A673 (cell line): ENCODE measurements at regions not wholly inside any gene's neighbourhood (a gene's known extent, or its start where the extent isn't known, plus 50 kb on each side); places are given as distances from the start of the nearest gene placed in this dataset.

Experiments
- BruUV-seq: library from RNA; stranded (reverse); fragments of 400-500 nt; replicated peaks from 2 replicates; lab custom pipeline; 2021; lab: Mats Ljungman, UMichigan
- CTCF ChIA-PET: fragments of 300-600 bp; sonication (Branson Sonifier 250); formaldehyde crosslinking; loops from one replicate; lab custom pipeline; 2022; ENCODE audit warnings: antibody characterized with exemption; lab: Charles Lee
- POLR2A ChIA-PET: fragments of 300-600 bp; sonication (Branson Sonifier 250); formaldehyde crosslinking; loops from one replicate; lab custom pipeline; 2022; ENCODE audit warnings: antibody characterized with exemption; ENCODE audit not compliant: low non-redundant PET; lab: Charles Lee
- DNase-seq: peaks from one replicate; pipeline ENCODE4 v3.0.0-alpha.2; 2015; ENCODE audit warnings: low spot score
- H3K27ac ChIP-seq: fragments of 200-600 bp; sonication (generic); 2 replicates; pipeline ENCODE4 v1.5.1; 2016; ENCODE audit warnings: mixed run types, low read depth, mild to moderate bottlenecking, mixed read lengths, antibody characterized with exemption, low read length; ENCODE audit not compliant: poor library complexity, severe bottlenecking
- H3K27me3 ChIP-seq: fragments of 200-600 bp; sonication (generic); replicated peaks from 2 replicates; pipeline ENCODE4 v1.6.1; 2017; ENCODE audit warnings: mixed run types, low read depth, mild to moderate bottlenecking, mixed read lengths, antibody characterized with exemption, low read length; ENCODE audit not compliant: insufficient read depth, poor library complexity
- H3K36me3 ChIP-seq: fragments of 200-600 bp; sonication (generic); 2 replicates; pipeline ENCODE4 v1.6.1; 2016; ENCODE audit warnings: mixed run types, mild to moderate bottlenecking, mixed read lengths, antibody characterized with exemption, low read length; ENCODE audit not compliant: insufficient read depth, poor library complexity, severe bottlenecking
- H3K4me1 ChIP-seq: fragments of 200-600 bp; sonication (generic); 2 replicates; pipeline ENCODE4 v1.6.1; 2017; ENCODE audit warnings: mixed run types, mild to moderate bottlenecking, mixed read lengths, antibody characterized with exemption, low read length; ENCODE audit not compliant: insufficient read depth, poor library complexity, severe bottlenecking
- H3K4me3 ChIP-seq: fragments of 200-600 bp; sonication (generic); 2 replicates; pipeline ENCODE4 v1.5.1; 2016; ENCODE audit warnings: low read depth, mixed run types, mild to moderate bottlenecking, mixed read lengths, low read length; ENCODE audit not compliant: poor library complexity, severe bottlenecking
- H3K9me3 ChIP-seq: fragments of 200-600 bp; sonication (generic); 2 replicates; pipeline ENCODE4 v1.6.1; 2016; ENCODE audit warnings: mixed run types, low read depth, mild to moderate bottlenecking, mixed read lengths, antibody characterized with exemption, low read length; ENCODE audit not compliant: poor library complexity, severe bottlenecking
- CTCF ChIP-seq: fragments of 300-800, 200-600 bp; sonication (generic); conservative IDR thresholded peaks from 2 replicates; pipeline ENCODE4 v1.5.1; 2017; ENCODE audit warnings: low read depth, mild to moderate bottlenecking, antibody characterized with exemption, low read length, moderate library complexity, mixed read lengths
- EZH2 ChIP-seq: fragments of 200-600 bp; sonication (generic); IDR thresholded peaks from 2 replicates; pipeline ENCODE4 v1.6.1; 2017; ENCODE audit warnings: borderline replicate concordance, low read depth, mild to moderate bottlenecking, mixed read lengths, antibody characterized with exemption, low read length; ENCODE audit not compliant: poor library complexity, severe bottlenecking
- intact Hi-C: fragments of 100-400 bp; cut with micrococcal nuclease; formaldehyde crosslinking; loops from one replicate; pipeline ENCODE4 v1.10.0; 2022; ENCODE audit not compliant: unreplicated experiment

GRCh38 chr17:69713815-69714214 is 299.3 kb downstream of the MAP2K6 start:
- ChIA-PET POLR2A (no interaction called here), CTCF (no interaction called here)
- no peak overlapping the region for H3K4me3 ChIP-seq
- BruUV-seq = no TSS peak
- no peaks in the 10 kb centered on the region for H3K9me3 ChIP-seq
- no peak overlapping the region for H3K27ac ChIP-seq
- DNase-seq = no peak
- H3K36me3 ChIP-seq = no peaks in the 10 kb centered on the region
- TF ChIP-seq EZH2 = no peak
- no peak for TF ChIP-seq CTCF
- intact Hi-C loops = no loop called here
- H3K27me3 ChIP-seq = peaks cover 5% of the 10 kb centered on the region
- no peaks in the 10 kb centered on the region for H3K4me1 ChIP-seq

- no peak for DNase-seq
- Histone ChIP-seq H3K27ac (no peak overlapping the region), H3K4me3 (no peak overlapping the region), H3K4me1 (no peaks in the 10 kb centered on the region), H3K27me3 (peaks cover 1% of the 10 kb centered on the region), H3K9me3 (no peaks in the 10 kb centered on the region), H3K36me3 (no peaks in the 10 kb centered on the region)
- no TSS peak for BruUV-seq
- TF ChIP-seq EZH2 = no peak
- TF ChIP-seq CTCF = no peak
- intact Hi-C loops = loop anchor here (5.0 kb wide), 1 partner anchor 428 kb away; no protein-coding TSS in a partner anchor
- ChIA-PET CTCF (no interaction called here), POLR2A (no interaction called here)
These were observed 300.2 kb downstream of the MAP2K6 start for GRCh38 chr17:69714669-69715068.

GRCh38 chr17:69715656-69716055 is 301.2 kb downstream of the MAP2K6 start:
- ChIA-PET CTCF (no interaction called here), POLR2A (interaction anchor here (0.6 kb wide), 1 partner anchor 94 kb away, joined by 3 read pairs; no protein-coding TSS in a partner anchor)
- intact Hi-C loops = loop anchor here (5.0 kb wide), 1 partner anchor 427 kb away; no protein-coding TSS in a partner anchor
- H3K36me3 ChIP-seq = no peaks in the 10 kb centered on the region
- no TSS peak for BruUV-seq
- TF ChIP-seq CTCF (no peak), EZH2 (no peak)
- no peaks in the 10 kb centered on the region for H3K27me3 ChIP-seq
- no peaks in the 10 kb centered on the region for H3K9me3 ChIP-seq
- no peak overlapping the region for H3K27ac ChIP-seq
- no peaks in the 10 kb centered on the region for H3K4me1 ChIP-seq
- no peak for DNase-seq
- H3K4me3 ChIP-seq = no peak overlapping the region
